ENCODE measurements at regions not wholly inside any gene's neighbourhood (a gene's known extent, or its start where the extent isn't known, plus 50 kb on each side); places are given as distances from the start of the nearest gene placed in this dataset.

- Mint-ChIP-seq H3K36me3 (ENCODE audit: insufficient read depth in 2 of 2) (peaks cover 0 to 1% of the 10 kb centered on the region in 2 donors), H3K9me3 (peaks cover 2 to 3% of the 10 kb centered on the region in 2 donors), H3K27ac (no peak overlapping the region), H3K27me3 (ENCODE audit: low read depth) (no peaks in the 10 kb centered on the region), H3K4me3 (no peak overlapping the region), H3K4me1 (ENCODE audit: low read depth) (peaks cover 35% of the 10 kb centered on the region)
- DNase-seq: no peak
- ATAC-seq (replicated peaks in 1 of 2): no peak
Observed at GRCh38 chr3:102189956-102190723, 244.7 kb upstream of the ZPLD1 start.

DNA sequence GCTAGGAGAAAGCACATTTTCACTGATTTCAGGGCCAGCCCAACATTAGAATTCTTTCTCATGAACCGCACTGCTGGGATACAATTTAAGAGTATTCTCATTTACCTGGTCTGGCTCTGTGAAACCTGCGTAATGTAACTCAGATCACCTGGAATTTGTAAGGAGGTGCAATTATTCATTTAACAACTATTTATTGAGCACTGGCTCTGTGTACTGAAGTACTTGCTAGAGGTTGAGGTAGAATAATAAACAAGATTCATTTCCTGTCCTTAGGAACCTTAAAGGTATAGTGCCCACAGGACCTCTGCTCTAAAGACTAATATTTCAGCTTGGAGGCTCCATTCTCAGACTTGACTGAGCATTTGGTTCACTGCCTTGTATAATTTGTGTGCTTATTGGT is 242.2 kb upstream of the ZPLD1 start:
- Mint-ChIP-seq H3K4me1 (ENCODE audit: low read depth) (peaks cover 39% of the 10 kb centered on the region), H3K9me3 (peaks cover 0 to 3% of the 10 kb centered on the region in 2 donors), H3K27ac (no peak overlapping the region), H3K4me3 (no peak overlapping the region), H3K36me3 (ENCODE audit: insufficient read depth in 2 of 2) (no peaks in the 10 kb centered on the region), H3K27me3 (ENCODE audit: low read depth) (no peaks in the 10 kb centered on the region)
- DNase-seq (no peak), ATAC-seq (replicated peaks in 1 of 2) (no peak)

GRCh38 chr3:102193255-102193654 is 241.6 kb upstream of the ZPLD1 start:
- H3K36me3 Mint-ChIP-seq (ENCODE audit: insufficient read depth in 2 of 2): no peaks in the 10 kb centered on the region
- H3K27ac Mint-ChIP-seq: no peak overlapping the region
- H3K4me3 Mint-ChIP-seq: no peak overlapping the region
- H3K4me1 Mint-ChIP-seq (ENCODE audit: low read depth): peaks cover 39% of the 10 kb centered on the region
- DNase-seq (no peak), ATAC-seq (replicated peaks in 1 of 2) (no peak)
- peaks cover 0 to 3% of the 10 kb centered on the region in 2 donors for H3K9me3 Mint-ChIP-seq
- H3K27me3 Mint-ChIP-seq (ENCODE audit: low read depth): no peaks in the 10 kb centered on the region

DNA sequence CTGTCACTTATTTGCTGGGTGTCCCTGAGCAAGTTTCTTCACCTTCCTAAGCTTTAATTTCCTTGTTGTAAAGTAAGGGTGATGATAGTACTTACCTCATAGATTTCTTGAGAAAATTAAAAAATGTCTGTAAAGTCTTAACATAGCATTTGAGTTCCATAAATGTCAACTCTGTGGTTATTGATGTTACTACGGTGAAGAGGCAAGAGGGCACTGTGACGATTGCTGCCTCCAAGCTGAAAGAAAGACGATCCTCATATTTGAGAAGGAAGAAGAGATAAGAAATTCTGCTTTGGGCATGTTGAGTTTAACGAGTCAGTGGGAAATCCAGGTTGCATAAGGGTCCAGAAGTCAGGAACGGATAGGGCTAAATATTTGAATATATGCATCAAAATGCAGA is 240.8 kb upstream of the ZPLD1 start:
- Mint-ChIP-seq H3K36me3 (ENCODE audit: insufficient read depth in 2 of 2) (no peaks in the 10 kb centered on the region), H3K27ac (no peak overlapping the region), H3K4me3 (no peak overlapping the region), H3K27me3 (ENCODE audit: low read depth) (no peaks in the 10 kb centered on the region), H3K4me1 (ENCODE audit: low read depth) (peaks cover 39% of the 10 kb centered on the region), H3K9me3 (peaks cover 0 to 3% of the 10 kb centered on the region in 2 donors)
- ATAC-seq (replicated peaks in 1 of 2) (no peak), DNase-seq (no peak)

GRCh38 chr3:102194760-102195159 is 240.1 kb upstream of the ZPLD1 start:
- H3K9me3 Mint-ChIP-seq: peaks cover 0 to 3% of the 10 kb centered on the region in 2 donors
- no peaks in the 10 kb centered on the region for H3K36me3 Mint-ChIP-seq (ENCODE audit: insufficient read depth in 2 of 2)
- H3K27ac Mint-ChIP-seq: no peak overlapping the region
- DNase-seq (no peak), ATAC-seq (replicated peaks in 1 of 2) (no peak)
- no peaks in the 10 kb centered on the region for H3K27me3 Mint-ChIP-seq (ENCODE audit: low read depth)
- peaks cover 34% of the 10 kb centered on the region for H3K4me1 Mint-ChIP-seq (ENCODE audit: low read depth)
- H3K4me3 Mint-ChIP-seq: no peak overlapping the region

DNA sequence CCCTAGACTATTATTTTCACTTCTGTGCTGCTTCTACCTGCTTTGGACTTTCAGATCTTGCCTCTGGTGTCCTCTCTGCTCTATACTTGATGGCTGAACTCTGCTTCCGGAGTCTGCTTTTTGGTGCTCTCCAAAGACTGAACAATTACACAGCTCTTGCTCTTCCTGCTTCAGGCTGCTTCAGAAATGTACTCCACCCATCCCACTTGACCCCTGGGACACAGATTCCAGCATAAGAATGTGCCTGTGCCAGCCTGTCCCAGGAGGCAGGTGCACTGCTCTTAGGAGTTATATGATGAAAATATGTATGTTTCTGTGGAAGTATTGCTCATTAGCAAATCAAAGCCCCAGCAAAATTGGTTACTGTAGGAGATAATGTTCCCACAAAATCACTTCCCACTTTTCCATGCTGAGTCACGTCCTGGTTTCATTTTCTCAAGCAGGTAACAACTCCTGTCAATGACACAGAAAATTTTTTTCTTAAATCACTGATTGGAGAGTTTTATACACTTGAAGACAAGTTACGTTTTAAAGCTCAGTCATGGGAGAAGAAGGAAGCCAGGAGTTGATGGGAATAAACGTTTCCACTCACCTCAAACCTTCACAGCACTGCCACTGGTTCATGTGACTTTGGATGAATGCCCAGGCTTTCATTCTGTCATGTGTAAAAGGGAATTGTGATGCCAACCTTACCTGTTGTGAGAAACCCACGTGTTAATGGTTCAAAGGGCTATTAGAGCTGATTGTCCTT is 239.4 kb upstream of the ZPLD1 start:
- Mint-ChIP-seq H3K27me3 (ENCODE audit: low read depth) (no peaks in the 10 kb centered on the region), H3K27ac (no peak overlapping the region), H3K36me3 (ENCODE audit: insufficient read depth in 2 of 2) (no peaks in the 10 kb centered on the region), H3K4me1 (ENCODE audit: low read depth) (peaks cover 27% of the 10 kb centered on the region), H3K9me3 (peaks cover 0 to 3% of the 10 kb centered on the region in 2 donors), H3K4me3 (no peak overlapping the region)
- ATAC-seq (replicated peaks in 1 of 2) (no peak), DNase-seq (no peak)

- no peaks in the 10 kb centered on the region for H3K9me3 Mint-ChIP-seq
- no peak for ATAC-seq (replicated peaks in 1 of 2)
- no peak overlapping the region for H3K27ac Mint-ChIP-seq
Observed at GRCh38 chr3:102200126-102200525, 234.7 kb upstream of the ZPLD1 start.

DNA sequence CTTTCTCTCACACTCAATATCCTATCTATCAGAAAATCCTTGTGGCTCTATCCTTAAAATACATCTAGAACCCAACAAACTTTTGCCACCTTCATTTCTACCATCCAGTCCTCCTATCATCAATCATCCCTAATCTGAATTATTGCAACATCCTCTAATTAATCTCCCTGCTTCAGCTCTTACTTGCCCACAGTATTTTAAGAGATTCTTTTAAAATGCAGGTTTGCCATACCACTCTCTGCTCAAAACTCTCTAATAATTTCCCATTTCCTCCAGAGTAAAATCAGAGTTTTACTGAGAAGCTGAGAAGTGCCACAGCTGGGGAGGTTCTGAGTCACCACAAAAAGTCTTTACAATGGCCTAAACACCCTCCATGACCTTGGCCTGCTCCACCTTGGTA is 234.3 kb upstream of the ZPLD1 start:
- Mint-ChIP-seq H3K9me3 (no peaks in the 10 kb centered on the region), H3K27ac (no peak overlapping the region), H3K4me3 (no peak overlapping the region), H3K36me3 (ENCODE audit: insufficient read depth in 2 of 2) (no peaks in the 10 kb centered on the region), H3K27me3 (ENCODE audit: low read depth) (no peaks in the 10 kb centered on the region), H3K4me1 (ENCODE audit: low read depth) (no peaks in the 10 kb centered on the region)
- DNase-seq (no peak), ATAC-seq (replicated peaks in 1 of 2) (peak in 1 of 2 donors; percentile 28)

More at GRCh38 chr3:102200126-102200525, 234.7 kb upstream of the ZPLD1 start:
- Mint-ChIP-seq H3K36me3 (ENCODE audit: insufficient read depth in 2 of 2) (no peaks in the 10 kb centered on the region), H3K4me1 (ENCODE audit: low read depth) (peaks cover 4% of the 10 kb centered on the region), H3K27me3 (ENCODE audit: low read depth) (no peaks in the 10 kb centered on the region), H3K4me3 (no peak overlapping the region)
- no peak for DNase-seq

DNA sequence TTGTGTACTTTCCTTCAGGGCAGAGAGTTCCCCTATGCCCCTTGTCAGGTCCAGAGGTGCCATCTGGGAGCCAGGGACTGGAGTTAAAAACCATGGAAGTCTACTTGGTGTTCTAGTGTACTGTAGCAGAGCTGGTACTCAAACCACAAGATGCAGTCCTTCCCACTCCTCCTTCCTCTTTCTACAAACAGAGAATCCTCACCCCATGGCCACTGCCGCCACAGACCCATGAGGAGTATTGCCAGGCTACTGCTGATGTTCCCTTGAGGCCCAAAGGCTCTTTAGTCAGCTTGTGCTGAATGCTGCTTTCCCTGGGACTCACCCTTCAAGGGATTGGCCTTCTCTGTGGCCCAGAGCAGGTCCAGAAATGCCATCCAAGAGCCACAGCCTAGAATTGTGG is 229.2 kb upstream of the ZPLD1 start:
- H3K27ac Mint-ChIP-seq: no peak overlapping the region
- no peaks in the 10 kb centered on the region for H3K27me3 Mint-ChIP-seq (ENCODE audit: low read depth)
- DNase-seq (no peak), ATAC-seq (replicated peaks in 1 of 2) (no peak)
- H3K4me3 Mint-ChIP-seq: no peak overlapping the region
- H3K9me3 Mint-ChIP-seq: peaks cover 5 to 6% of the 10 kb centered on the region in 2 donors
- peaks cover 0 to 3% of the 10 kb centered on the region in 2 donors for H3K36me3 Mint-ChIP-seq (ENCODE audit: insufficient read depth in 2 of 2)
- H3K4me1 Mint-ChIP-seq (ENCODE audit: low read depth): no peaks in the 10 kb centered on the region

DNA sequence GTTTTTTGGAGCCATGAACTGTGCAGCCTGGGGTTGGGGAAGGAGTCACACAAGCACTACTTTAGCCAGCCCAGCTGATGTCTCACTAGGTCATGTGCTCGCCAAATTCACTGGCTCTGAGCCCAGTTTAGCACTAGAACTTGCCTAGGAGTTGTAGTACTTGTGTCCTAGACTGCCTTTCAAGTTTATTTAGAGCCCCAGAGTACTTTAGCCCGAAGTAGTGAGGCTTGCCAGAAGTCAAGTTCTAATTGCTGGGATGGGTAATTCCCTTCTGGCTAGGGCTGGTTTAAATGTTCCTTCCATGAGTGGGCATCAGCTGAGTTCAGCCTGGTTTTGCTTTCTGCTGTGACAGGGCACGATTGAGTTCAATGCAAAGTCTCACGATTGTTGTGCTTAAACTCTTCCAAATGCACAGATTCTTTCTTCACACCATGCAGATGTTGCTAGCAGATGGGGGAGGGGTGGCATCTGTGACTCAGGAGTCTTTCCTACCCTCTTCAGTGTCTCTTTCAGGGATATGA is 228.2 kb upstream of the ZPLD1 start:
- H3K27me3 Mint-ChIP-seq (ENCODE audit: low read depth): no peaks in the 10 kb centered on the region
- peaks cover 1 to 3% of the 10 kb centered on the region in 2 donors for H3K36me3 Mint-ChIP-seq (ENCODE audit: insufficient read depth in 2 of 2)
- no peaks in the 10 kb centered on the region for H3K4me1 Mint-ChIP-seq (ENCODE audit: low read depth)
- no peak for DNase-seq
- H3K27ac Mint-ChIP-seq: no peak overlapping the region
- no peak for ATAC-seq (replicated peaks in 1 of 2)
- no peak overlapping the region for H3K4me3 Mint-ChIP-seq
- peaks cover 6 to 7% of the 10 kb centered on the region in 2 donors for H3K9me3 Mint-ChIP-seq

- H3K4me3 Mint-ChIP-seq: no peak overlapping the region
- H3K36me3 Mint-ChIP-seq (ENCODE audit: insufficient read depth in 2 of 2): peaks cover 1 to 3% of the 10 kb centered on the region in 2 donors
- no peaks in the 10 kb centered on the region for H3K27me3 Mint-ChIP-seq (ENCODE audit: low read depth)
- ATAC-seq (replicated peaks in 1 of 2) (no peak), DNase-seq (no peak)
- no peaks in the 10 kb centered on the region for H3K4me1 Mint-ChIP-seq (ENCODE audit: low read depth)
- peaks cover 6 to 11% of the 10 kb centered on the region in 2 donors for H3K9me3 Mint-ChIP-seq
- no peak overlapping the region for H3K27ac Mint-ChIP-seq
Observed at GRCh38 chr3:102207151-102207571, 227.7 kb upstream of the ZPLD1 start.

DNA sequence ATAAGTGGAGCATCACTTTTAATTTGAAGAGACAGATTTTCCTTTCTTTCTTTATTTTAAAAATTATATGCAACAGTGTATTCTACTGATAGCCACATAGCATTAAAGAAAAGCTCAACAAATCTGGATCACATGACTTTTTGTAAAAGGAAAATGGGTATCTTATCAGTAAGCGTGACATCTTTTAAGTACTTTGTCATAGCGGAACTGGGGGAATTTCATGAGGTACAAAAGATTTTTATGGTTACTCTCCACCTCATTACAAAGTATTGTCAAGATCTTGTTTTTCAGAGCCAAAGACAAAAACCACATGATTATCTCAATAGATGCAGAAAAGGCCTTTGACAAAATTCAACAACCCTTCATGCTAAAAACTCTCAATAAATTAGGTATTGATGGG is 219.6 kb upstream of the ZPLD1 start:
- H3K4me3 Mint-ChIP-seq: no peak overlapping the region
- H3K36me3 Mint-ChIP-seq (ENCODE audit: insufficient read depth in 2 of 2): peaks cover 8 to 12% of the 10 kb centered on the region in 2 donors
- ATAC-seq (replicated peaks in 1 of 2) (peak in 1 of 2 donors; percentile 38), DNase-seq (no peak)
- peaks cover 11% of the 10 kb centered on the region for H3K4me1 Mint-ChIP-seq (ENCODE audit: low read depth)
- peak overlapping the region; percentile 53 for H3K27ac Mint-ChIP-seq
- peaks cover 10 to 11% of the 10 kb centered on the region in 2 donors for H3K9me3 Mint-ChIP-seq
- H3K27me3 Mint-ChIP-seq (ENCODE audit: low read depth): no peaks in the 10 kb centered on the region

- H3K27me3 Mint-ChIP-seq (ENCODE audit: low read depth): peaks cover 16% of the 10 kb centered on the region
- H3K4me3 Mint-ChIP-seq: peak overlapping the region; percentile 16 to 39
- no peak for DNase-seq
- peak in 1 of 2 donors; percentile 67 for ATAC-seq (replicated peaks in 1 of 2)
- H3K4me1 Mint-ChIP-seq (ENCODE audit: low read depth): peaks cover 41% of the 10 kb centered on the region
- H3K9me3 Mint-ChIP-seq: peaks cover 5% of the 10 kb centered on the region in 2 donors
- no peak overlapping the region for H3K27ac Mint-ChIP-seq
- peaks cover 1 to 7% of the 10 kb centered on the region in 2 donors for H3K36me3 Mint-ChIP-seq (ENCODE audit: insufficient read depth in 2 of 2)
Observed at GRCh38 chr3:102223132-102223531, 211.7 kb upstream of the ZPLD1 start.
